Activated CD8-positive, alpha-beta memory T cell treated with anti-CD3 and anti-CD28 coated beads for 48 hours (primary cell): ENCODE measurements at regions not wholly inside any gene's neighbourhood (a gene's known extent, or its start where the extent isn't known, plus 50 kb on each side); places are given as distances from the start of the nearest gene placed in this dataset.

Experiments
- DNase-seq, 3 experiments: peaks; one replicate each; pipeline ENCODE4 v3.0.0-alpha.2; 2020; ENCODE audit warnings: low read depth in 2 of 3, low spot score in 2 of 3

DNA sequence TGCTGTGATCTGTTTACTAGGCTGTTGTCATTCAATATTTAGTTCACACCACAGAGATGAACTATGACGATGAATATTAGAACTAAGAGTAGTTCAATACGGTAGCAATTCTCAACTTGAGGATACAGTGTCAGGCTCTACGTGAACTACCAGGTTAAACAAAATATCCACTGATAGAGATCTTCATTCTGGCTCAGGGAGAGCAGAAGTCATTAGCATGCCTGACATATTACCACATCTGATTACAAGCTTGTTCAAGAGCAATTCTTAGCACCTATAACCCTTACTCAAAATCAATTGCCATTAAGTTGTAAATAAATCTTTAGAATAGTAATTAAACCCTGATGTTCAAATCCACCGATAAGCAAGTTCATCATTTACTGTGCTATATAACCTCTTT lies 207.2 kb downstream of the CHRM3 start:
- no peak for DNase-seq

DNA sequence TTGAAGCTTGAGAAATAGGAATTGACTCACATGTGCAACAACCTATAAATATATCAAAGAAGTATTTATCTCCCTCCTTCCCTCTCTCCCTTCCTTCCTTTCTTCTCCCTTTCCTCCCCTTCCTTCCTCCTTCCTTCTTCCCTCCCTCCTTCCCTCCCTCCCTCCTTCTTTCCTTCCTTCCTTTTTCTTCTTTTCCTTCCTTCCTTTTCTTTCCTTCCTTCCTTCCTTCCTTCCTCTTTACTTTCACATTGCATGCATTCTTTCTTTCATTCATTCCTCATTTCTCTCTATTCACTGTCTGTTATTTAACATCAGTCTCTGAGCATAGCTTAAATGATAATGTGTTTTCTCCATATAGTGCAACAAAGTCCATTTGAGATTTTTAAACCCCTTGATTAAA lies 214.2 kb downstream of the CHRM3 start:
- DNase-seq = no peak

DNA sequence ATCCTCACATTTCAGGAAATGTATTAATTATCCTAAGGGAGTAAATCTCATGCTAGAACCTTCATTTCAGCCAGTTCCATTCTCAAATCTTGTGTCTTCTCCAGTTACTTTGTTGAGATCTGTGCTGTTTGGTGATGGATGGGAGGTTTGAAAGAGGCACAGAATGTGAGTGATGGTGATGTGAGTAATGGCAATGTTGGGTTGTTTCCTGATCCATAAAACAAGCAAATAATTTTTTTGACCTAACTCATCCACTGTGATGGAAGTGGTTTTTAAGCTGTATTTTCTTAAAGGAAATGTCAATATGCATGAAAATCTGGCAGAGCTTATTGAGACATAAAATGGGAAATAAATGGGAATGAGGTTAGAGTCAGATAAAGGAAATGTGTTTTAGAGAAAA lies 214.7 kb downstream of the CHRM3 start:
- no peak for DNase-seq

DNA sequence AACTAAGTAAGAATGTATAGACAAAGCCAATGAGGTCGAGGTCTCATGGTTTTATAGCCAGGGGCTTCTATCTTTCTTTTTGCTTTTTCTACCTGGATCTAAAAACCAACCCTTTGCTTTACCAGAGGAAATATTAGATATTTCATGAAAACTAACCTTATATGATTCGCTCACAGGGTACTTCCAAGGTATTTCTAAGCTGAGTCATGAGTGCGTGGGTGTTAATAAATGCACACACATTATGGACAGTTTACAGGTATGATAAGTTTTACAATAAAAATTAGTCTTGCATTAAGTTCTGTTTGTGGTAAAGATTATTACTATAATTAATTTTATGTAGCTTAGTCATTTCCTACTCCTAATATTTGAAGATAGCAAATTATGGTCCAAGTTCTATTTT lies 217.2 kb downstream of the CHRM3 start:
- DNase-seq = no peak

DNA sequence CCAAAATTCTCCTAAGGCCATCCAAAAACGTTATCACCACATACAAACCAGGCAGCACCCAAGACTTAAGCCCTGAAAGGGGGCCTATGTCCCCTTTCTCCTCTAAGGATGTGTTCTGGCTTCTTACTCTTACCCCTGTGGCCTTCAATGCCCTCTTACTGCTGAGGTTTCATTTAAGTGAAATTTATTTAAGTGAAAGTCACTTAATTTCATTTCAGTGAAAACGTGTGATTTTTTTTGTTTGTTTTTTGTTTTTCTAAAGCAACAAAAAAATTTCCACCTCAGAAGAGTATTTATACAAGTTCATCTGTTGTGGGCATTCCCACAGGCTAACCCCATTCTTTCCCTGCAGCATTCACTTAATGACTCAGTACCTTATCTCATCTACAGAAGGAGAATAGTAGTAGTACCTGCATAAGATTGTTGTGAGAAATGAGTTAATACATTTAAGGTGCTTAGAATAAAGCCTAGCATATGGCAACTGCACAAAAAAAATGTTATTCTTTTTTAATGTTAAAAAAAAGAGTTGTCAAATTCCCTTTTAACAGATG lies 220.6 kb downstream of the CHRM3 start:
- DNase-seq = no peak

DNA sequence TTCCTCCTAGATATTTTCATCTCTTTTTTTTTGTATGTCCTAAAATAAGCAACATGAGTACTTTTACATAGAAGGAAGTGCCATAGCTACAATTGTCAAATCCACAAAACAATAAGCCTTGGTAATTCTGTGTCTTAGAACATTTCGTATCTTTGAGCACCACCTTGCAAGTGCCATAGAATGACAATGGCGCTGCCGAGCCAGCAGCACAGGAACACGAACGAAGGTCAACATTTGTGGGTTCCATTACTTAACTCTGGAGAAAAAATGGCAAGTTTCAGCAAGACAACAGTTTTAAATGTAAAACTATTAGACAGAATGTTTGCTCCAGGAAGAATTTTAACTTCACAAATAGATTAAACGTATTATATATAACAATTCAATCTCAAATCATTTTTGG lies 222.1 kb downstream of the CHRM3 start:
- no peak for DNase-seq

DNA sequence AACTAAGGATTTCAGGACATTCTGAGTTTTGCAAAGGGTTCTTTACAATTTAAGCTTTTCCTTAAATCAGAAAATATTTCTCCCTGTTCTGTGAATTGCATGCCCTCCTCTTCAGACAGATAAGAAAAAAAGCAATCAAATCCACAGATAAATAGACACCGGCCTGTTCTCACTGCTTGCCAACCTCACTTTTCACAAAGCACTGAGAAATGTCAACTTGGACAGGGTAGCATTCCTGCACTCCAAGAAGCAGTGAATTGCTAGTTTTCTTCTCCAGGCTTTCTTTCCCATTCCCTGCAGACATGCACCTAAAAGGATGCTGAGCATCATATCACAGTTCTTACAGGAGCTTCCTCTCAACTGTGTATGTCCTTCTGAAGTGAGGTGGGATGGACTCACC lies 226.0 kb downstream of the CHRM3 start:
- DNase-seq = no peak

DNA sequence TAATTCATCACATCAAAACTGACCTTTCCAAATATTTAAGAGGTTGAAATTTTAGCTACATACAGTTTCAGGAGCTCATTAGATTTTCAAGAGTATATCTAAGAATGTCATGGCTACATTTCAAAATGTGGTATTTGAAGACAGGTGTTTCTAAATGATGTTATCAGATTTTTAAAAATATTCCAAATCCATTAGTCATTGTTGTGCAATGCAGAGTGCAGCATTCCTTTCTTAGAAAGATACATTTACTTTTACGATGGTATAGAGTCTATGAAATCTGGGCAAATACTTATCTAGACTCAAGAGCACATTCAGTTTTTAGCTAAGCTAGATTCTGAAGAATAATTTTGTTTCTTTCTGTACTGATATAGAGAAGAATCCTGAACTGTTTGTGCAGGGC lies 230.3 kb downstream of the CHRM3 start:
- no peak for DNase-seq

DNA sequence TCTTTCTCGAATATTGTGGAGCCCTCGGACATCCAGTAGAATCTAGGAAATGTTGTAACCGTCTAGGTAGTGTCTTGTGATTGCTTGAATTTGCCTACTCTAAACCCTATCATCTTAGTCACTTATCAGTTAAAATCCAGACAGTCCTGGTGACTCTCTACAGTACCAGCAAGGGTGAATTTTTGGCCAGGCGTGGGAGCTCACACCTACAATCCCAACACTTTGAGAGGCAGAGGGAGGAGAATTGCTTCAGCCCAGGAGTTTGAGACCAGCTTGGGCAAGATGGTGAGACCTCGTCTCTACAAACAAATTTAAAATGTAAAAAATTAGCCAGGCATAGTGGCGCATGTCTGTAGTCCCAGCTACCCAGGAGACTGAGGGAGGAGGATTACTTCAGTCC lies 230.9 kb downstream of the CHRM3 start:
- no peak for DNase-seq

DNA sequence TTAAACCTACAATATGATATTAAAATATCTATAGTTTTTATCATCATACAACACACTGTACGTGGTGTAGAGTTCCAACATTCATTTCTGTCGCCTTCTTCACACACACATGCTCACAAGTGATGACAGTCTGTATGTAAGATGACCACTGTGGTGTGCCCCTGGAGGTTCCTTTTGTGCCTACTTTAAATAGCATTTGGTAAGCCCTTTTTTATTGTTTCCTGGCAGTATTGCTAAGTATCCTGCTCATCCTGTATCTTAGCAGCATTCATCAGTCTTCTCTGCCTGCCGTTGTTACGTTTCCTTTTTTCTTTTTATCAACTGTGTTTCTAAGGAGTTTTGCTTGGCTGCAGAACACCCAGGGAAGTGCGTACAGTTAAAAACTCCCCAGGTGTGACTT lies 231.4 kb downstream of the CHRM3 start:
- DNase-seq = no peak

DNA sequence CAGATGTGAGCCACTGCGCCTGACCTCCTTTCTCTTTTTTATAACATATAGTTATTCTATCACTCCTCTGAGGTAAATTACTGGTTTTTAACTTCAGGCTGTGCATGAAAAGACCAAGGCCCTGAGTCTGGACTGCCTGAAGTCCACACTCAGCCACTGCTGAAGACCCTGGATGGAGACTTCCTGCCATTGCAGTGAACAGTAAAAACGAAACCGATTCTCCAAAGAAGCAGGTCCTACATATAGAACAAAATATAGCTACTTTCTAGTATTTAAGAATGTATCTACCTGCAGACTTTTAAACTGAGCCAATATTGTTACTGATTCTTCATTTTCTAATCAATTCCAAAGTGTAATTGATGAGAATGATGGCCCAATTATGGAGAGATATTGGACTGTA lies 232.8 kb downstream of the CHRM3 start:
- DNase-seq = no peak

DNA sequence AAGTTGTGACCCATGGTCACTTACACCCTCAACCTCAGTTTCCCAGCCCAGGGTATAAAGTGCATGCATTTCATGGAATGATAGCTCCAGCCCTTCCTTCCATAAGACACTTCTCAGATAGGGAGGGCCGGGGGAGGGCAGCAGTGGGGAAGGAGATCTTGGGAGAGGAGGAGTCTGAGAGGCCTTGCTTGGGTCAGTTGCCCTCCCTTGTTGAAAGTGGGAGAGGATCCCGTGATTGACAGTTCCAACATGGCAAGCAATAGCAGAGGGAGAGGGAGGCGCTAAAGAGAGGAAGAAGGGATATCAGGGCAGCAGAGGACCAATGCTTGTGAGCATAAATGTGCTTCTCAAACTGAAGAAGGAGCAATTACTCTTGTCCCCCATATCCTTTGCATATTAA lies 244.4 kb downstream of the CHRM3 start:
- no peak for DNase-seq

DNA sequence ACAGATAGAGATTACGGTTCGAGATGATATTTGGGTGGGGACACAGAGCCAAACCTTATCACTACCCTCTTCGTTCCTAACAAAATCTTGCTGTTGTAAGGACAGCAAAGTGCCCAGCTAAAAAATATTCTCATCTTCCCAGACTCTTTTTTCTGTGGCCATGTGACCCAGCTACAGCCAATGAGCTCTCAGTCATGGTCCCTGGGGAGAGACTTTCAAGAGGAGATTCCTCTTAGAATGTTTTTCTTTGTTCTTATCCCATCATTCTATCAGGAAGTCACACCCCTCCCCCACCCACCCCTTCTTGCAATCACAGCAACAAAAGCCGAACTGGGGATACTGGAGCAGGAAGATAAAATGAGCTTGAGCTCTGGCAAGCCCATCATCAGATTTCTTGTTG lies 247.1 kb downstream of the CHRM3 start:
- no peak for DNase-seq

DNA sequence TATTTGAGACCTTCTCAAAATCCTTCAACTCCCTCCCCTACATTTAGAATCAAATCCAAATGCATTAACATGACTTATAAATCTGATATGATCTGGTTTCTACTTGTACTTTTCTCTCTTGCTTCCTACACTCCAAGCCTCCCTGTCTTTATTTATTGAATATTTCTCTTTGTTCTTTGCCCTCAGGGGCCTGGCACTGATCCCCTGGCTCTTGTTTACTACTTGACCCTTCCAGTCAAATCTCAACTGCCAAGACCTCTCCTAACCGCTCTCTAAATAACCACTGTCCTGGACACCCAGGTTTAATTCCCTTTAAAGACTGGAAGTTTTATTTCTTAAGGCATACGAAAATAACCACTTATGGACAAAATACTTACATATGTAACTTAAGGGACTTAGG lies 248.9 kb downstream of the CHRM3 start:
- no peak for DNase-seq

DNA sequence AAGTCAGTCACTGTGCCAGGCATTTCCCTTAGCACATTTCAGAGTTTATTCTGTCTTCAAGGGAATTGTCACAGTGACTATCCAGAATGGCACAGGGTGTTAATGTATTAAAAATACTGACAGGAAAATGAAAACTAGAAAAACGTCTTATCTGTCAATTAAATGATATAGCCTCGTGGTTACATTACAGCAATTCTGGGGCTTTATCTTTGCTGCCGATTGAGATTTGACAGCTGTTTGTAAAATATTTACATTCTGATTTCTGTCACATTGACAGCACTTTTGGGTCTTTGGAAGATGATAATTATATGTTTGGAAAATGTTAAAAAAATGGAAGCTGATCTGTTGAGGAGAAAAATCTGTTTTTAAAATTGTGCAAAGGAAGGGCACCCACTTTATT lies 250.0 kb downstream of the CHRM3 start:
- DNase-seq = no peak

DNA sequence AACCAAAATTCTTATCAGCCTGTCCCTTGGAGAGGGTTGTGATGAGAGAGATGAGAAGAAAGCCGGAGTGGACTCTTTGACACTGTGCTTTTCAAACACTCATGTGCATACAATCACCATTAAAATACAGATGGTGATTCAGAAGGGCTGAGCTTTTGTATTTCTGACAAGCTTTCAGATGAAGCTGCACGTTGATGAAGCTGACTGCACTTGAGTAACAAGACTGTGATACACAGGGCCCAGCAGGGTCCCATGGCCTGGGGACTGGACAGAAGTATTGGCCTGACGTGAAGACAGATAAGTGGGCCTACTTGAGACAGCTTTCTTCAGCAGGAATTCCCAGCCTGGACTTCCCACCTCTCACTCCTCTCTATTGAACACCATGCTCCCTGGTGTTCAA lies 258.2 kb downstream of the CHRM3 start:
- DNase-seq = no peak

DNA sequence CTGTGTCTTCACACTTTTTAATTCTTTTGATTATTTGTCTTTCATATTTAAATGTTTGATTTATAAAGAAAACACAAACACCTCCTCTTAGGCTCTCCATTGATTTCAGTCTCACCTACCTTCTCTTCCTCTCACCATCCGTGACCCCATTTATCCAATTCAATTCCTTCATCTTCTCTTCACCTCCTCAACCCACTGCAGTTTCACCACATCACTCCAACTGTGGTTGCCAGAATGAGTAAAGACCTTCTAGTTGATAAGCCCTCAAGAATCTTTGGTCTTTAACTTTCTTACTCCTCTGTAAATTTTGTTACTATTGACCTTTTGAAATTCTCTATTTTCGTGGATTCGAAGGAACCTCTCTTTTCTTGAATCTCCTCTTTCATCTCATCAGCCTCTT lies 260.7 kb downstream of the CHRM3 start:
- no peak for DNase-seq

DNA sequence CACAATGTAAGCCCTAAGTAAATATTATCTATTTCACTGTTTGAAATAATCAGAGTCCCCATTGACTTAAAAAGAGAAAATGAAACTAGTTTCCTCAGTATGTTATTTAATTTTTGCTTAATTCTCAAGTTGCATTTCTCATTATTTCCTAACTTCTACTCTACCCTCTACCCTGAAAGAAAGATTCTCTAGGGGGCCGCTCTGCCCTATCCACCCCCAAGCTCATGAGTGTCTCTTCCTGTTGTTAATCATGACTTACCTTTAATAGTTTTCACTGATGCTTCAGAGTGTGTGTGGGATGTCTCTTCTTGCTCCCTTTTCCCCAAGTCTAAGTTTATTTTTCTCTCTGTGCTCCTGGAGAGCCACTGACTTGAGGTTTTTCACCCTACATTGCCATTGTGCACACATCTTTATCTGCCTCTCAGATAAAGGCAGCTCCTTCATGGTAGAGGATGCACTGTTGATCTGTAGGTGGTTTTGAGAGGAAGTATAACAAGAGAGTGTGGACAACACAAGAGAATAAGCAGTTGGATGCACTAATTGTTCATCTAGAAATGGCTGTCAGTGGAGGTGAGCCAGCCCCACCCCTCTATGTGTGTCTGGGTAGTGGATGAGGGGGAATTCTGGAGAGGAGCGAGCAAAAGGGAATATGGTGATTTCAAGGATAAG lies 261.7 kb downstream of the CHRM3 start:
- DNase-seq = no peak

DNA sequence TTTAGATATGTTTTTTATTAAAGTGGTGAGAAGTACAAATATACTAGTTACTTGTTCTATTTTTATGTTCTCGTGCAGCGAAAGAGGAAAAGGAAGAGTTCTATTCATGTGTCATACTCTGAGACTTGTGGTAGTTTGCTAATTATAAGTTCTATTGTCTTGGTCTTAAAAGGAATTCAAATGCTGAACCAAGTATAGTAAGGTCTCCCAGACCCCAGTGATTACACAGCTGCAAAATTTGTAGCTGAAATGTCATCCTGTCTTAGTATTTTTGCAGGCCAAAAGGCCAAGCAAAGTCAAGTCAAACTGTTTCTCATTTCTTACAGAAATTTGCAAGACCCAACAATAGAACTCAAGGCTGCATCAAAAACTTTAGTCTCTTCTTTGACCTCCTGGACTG lies 268.7 kb downstream of the CHRM3 start:
- DNase-seq = no peak

DNA sequence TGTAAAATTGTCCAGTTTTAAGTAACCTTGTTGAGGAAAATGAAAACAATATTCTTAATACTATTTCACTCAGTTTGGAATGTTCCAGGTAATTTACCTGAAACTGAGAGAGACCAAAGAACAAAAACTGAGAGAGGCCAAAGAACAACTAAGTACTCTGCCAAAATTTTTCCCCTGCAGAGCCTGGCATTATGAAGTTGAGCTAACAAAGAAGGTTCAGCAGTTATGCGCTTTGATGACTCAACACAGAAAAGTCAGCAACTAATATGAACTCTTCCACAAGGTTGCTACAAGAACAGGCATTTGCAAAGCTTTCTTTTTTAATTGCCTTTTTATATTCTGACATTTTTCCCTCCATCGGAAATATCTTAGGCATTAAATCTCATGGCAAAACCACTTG lies 270.9 kb downstream of the CHRM3 start:
- DNase-seq = no peak

DNA sequence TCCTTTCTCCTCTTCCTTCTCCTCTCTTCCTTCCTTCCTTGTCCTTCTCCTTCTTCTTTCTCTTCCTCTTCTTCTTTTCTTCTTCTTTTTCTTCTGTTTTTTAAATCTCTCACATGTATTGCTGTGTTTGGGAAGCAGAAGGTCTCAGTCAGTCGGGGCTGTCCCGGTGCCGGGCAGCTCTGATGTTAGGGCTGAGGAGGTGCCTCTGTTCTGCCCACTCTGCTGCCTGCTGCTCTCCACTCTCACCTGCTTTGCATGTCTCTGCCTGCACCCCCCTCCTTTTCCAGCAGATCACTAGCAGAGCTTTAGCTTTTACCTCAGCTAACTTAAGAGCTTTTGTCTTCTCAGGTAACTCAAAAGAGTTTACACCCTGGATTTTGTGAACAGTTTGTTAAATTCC lies 276.6 kb downstream of the CHRM3 start:
- DNase-seq = no peak

DNA sequence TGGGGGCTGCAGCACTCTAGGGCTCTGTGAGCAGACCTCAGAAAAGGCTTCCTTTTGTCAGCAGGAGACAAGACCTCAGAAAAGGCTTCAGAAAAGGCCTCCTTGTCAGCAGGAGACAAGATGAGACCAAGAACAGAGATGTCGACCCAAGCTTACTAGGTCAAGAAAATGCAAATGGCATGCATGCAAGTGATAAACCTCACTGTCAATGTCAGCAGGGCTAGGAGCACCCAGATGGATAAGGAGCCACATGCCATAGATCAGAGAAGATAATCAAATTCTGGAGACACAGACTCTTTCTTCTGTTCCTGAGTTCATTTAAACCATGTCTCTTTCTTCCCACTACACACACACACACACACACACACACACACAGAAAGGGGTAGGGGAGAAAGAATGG lies 285.9 kb downstream of the CHRM3 start:
- no peak for DNase-seq

DNA sequence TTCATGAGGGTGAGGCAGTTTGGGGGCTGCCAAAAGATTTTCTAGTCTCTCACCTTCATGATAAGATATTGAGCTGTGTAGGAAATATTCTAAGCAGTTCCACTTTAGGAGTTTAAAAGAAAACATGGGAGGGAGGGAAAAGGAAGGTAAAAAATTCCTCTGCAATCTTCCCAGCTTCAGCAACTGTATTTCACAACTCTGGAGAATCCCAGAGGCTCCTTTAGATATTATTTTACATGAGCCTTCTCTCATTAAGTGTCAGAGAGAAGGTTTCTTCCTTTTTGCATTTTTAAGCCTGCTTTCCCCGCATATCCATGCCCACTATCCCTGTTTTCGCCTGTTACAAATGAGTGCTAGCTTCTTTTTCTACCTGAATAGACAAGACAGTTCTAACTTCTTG lies 289.4 kb downstream of the CHRM3 start:
- DNase-seq = no peak
